SJSA1 (cell line): ENCODE measurements at regions not wholly inside any gene's neighbourhood (a gene's known extent, or its start where the extent isn't known, plus 50 kb on each side); places are given as distances from the start of the nearest gene placed in this dataset.
A peak's percentile ranks its signal among the peaks of the same experiment; 100 is the strongest.

ENCODE experiments used
- DNase-seq, 2 experiments: peaks; one replicate each; pipeline ENCODE4 v3.0.0-alpha.2; 2015 to 2020; ENCODE audit warnings: low spot score in 2 of 2, low read depth in 1 of 2
- H3K27ac ChIP-seq: fragments of 250-450 bp; sonication (Bioruptor Pico); 2 replicates; pipeline ENCODE4 v1.5.1; 2020; ENCODE audit warnings: mild to moderate bottlenecking, moderate library complexity
- H3K27me3 ChIP-seq: fragments of 250-450 bp; sonication (Bioruptor Pico); replicated peaks from 2 replicates; pipeline ENCODE4 v1.5.1; 2020; ENCODE audit warnings: mild to moderate bottlenecking, moderate library complexity
- H3K36me3 ChIP-seq: fragments of 250-450 bp; sonication (Bioruptor Pico); 2 replicates; pipeline ENCODE4 v1.5.1; 2020; ENCODE audit warnings: mild to moderate bottlenecking
- H3K4me1 ChIP-seq: fragments of 250-450 bp; sonication (Bioruptor Pico); replicated peaks from 2 replicates; pipeline ENCODE4 v1.6.1; 2021; ENCODE audit warnings: mild to moderate bottlenecking
- H3K4me3 ChIP-seq: fragments of 250-450 bp; sonication (Bioruptor Pico); 2 replicates; pipeline ENCODE4 v1.5.1; 2020; ENCODE audit warnings: mild to moderate bottlenecking
- H3K9me3 ChIP-seq: fragments of 250-450 bp; sonication (Bioruptor Pico); replicated peaks from 2 replicates; pipeline ENCODE4 v1.5.1; 2020; ENCODE audit warnings: mild to moderate bottlenecking

GRCh38 chr2:118706371-118706770 is 141.1 kb downstream of the EN1 start:
- no peak overlapping the region for H3K4me3 ChIP-seq
- no peak for DNase-seq

GRCh38 chr2:118705032-118705431 is 142.4 kb downstream of the EN1 start:
- Histone ChIP-seq H3K9me3 (no peaks in the 10 kb centered on the region), H3K27ac (no peak overlapping the region), H3K4me3 (no peak overlapping the region), H3K36me3 (no peaks in the 10 kb centered on the region), H3K4me1 (peaks cover 10% of the 10 kb centered on the region), H3K27me3 (no peaks in the 10 kb centered on the region)
- DNase-seq, result peak in 1 of 2 experiments; percentile 28

More at GRCh38 chr2:118706371-118706770, 141.1 kb downstream of the EN1 start:
- Histone ChIP-seq H3K27me3 (no peaks in the 10 kb centered on the region), H3K36me3 (no peaks in the 10 kb centered on the region), H3K9me3 (no peaks in the 10 kb centered on the region), H3K4me1 (peaks cover 10% of the 10 kb centered on the region), H3K27ac (no peak overlapping the region)

GRCh38 chr2:118699447-118700175 is 147.8 kb downstream of the EN1 start:
- peaks cover 21% of the 10 kb centered on the region for H3K4me1 ChIP-seq

GRCh38 chr2:118698564-118698963 is 148.9 kb downstream of the EN1 start:
- Histone ChIP-seq H3K36me3 (no peaks in the 10 kb centered on the region), H3K9me3 (no peaks in the 10 kb centered on the region), H3K27me3 (no peaks in the 10 kb centered on the region), H3K4me3 (no peak overlapping the region), H3K27ac (no peak overlapping the region), H3K4me1 (peaks cover 18% of the 10 kb centered on the region)
- peak in 1 of 2 experiments; percentile 7 for DNase-seq

More at GRCh38 chr2:118699447-118700175, 147.8 kb downstream of the EN1 start:
- H3K36me3 ChIP-seq, result no peaks in the 10 kb centered on the region
- no peak overlapping the region for H3K27ac ChIP-seq
- H3K9me3 ChIP-seq, result no peaks in the 10 kb centered on the region
- no peak for DNase-seq
- H3K4me3 ChIP-seq, result no peak overlapping the region
- no peaks in the 10 kb centered on the region for H3K27me3 ChIP-seq

- H3K4me1 ChIP-seq, result peaks cover 18% of the 10 kb centered on the region
- DNase-seq, result peak in 1 of 2 experiments; percentile 36
- no peaks in the 10 kb centered on the region for H3K9me3 ChIP-seq
- no peaks in the 10 kb centered on the region for H3K36me3 ChIP-seq
- no peak overlapping the region for H3K27ac ChIP-seq
- no peak overlapping the region for H3K4me3 ChIP-seq
- H3K27me3 ChIP-seq, result no peaks in the 10 kb centered on the region
Observed at GRCh38 chr2:118697781-118698180, 149.7 kb downstream of the EN1 start.

- H3K27ac ChIP-seq, result no peak overlapping the region
- H3K36me3 ChIP-seq, result no peaks in the 10 kb centered on the region
- no peaks in the 10 kb centered on the region for H3K9me3 ChIP-seq
- peak; percentile 71 to 82 for DNase-seq
- peaks cover 18% of the 10 kb centered on the region for H3K4me1 ChIP-seq
- no peaks in the 10 kb centered on the region for H3K27me3 ChIP-seq
- H3K4me3 ChIP-seq, result no peak overlapping the region
Observed at GRCh38 chr2:118696786-118697465, 150.5 kb downstream of the EN1 start.

- Histone ChIP-seq H3K4me1 (peaks cover 18% of the 10 kb centered on the region), H3K4me3 (no peak overlapping the region), H3K27ac (no peak overlapping the region), H3K27me3 (no peaks in the 10 kb centered on the region), H3K36me3 (no peaks in the 10 kb centered on the region), H3K9me3 (no peaks in the 10 kb centered on the region)
- DNase-seq, result no peak
Observed at GRCh38 chr2:118693287-118693822, 154.1 kb downstream of the EN1 start.

GRCh38 chr2:118689874-118690273 is 157.6 kb downstream of the EN1 start:
- no peak overlapping the region for H3K27ac ChIP-seq
- no peaks in the 10 kb centered on the region for H3K36me3 ChIP-seq
- no peaks in the 10 kb centered on the region for H3K27me3 ChIP-seq
- H3K9me3 ChIP-seq, result no peaks in the 10 kb centered on the region
- DNase-seq, result no peak
- no peaks in the 10 kb centered on the region for H3K4me1 ChIP-seq
- no peak overlapping the region for H3K4me3 ChIP-seq

- no peaks in the 10 kb centered on the region for H3K4me1 ChIP-seq
- no peaks in the 10 kb centered on the region for H3K27me3 ChIP-seq
- H3K36me3 ChIP-seq, result no peaks in the 10 kb centered on the region
- H3K27ac ChIP-seq, result no peak overlapping the region
- H3K4me3 ChIP-seq, result no peak overlapping the region
- DNase-seq, result no peak
- H3K9me3 ChIP-seq, result no peaks in the 10 kb centered on the region
Observed at GRCh38 chr2:118689456-118689855, 158.0 kb downstream of the EN1 start.

GRCh38 chr2:118689033-118689432 is 158.4 kb downstream of the EN1 start:
- no peak for DNase-seq
- Histone ChIP-seq H3K27me3 (no peaks in the 10 kb centered on the region), H3K4me1 (no peaks in the 10 kb centered on the region), H3K27ac (no peak overlapping the region), H3K36me3 (no peaks in the 10 kb centered on the region), H3K9me3 (no peaks in the 10 kb centered on the region), H3K4me3 (no peak overlapping the region)

GRCh38 chr2:118687698-118688097 is 159.8 kb downstream of the EN1 start:
- Histone ChIP-seq H3K4me1 (no peaks in the 10 kb centered on the region), H3K27ac (no peak overlapping the region), H3K4me3 (no peak overlapping the region), H3K9me3 (no peaks in the 10 kb centered on the region), H3K27me3 (no peaks in the 10 kb centered on the region), H3K36me3 (no peaks in the 10 kb centered on the region)
- DNase-seq, result no peak

GRCh38 chr2:118687192-118687591 is 160.3 kb downstream of the EN1 start:
- Histone ChIP-seq H3K27me3 (no peaks in the 10 kb centered on the region), H3K9me3 (no peaks in the 10 kb centered on the region), H3K36me3 (no peaks in the 10 kb centered on the region), H3K4me3 (no peak overlapping the region), H3K27ac (no peak overlapping the region), H3K4me1 (no peaks in the 10 kb centered on the region)
- DNase-seq, result no peak

GRCh38 chr2:118686346-118686745 is 161.1 kb downstream of the EN1 start:
- Histone ChIP-seq H3K27ac (no peak overlapping the region), H3K27me3 (no peaks in the 10 kb centered on the region), H3K4me3 (no peak overlapping the region), H3K4me1 (no peaks in the 10 kb centered on the region), H3K36me3 (no peaks in the 10 kb centered on the region), H3K9me3 (no peaks in the 10 kb centered on the region)
- no peak for DNase-seq

- Histone ChIP-seq H3K4me1 (peaks cover 10% of the 10 kb centered on the region), H3K4me3 (no peak overlapping the region), H3K36me3 (no peaks in the 10 kb centered on the region), H3K9me3 (no peaks in the 10 kb centered on the region), H3K27ac (no peak overlapping the region), H3K27me3 (no peaks in the 10 kb centered on the region)
- no peak for DNase-seq
Observed at GRCh38 chr2:118683460-118683859, 164.0 kb downstream of the EN1 start.
